Stimulated activated naive CD8-positive, alpha-beta T cell treated with anti-CD3 and anti-CD28 coated beads, Interleukin-15, Interleukin-2, amounts not matched to agents 100 ng/mL and 50 ng/mL, for 24 hours (primary cell): ENCODE measurements at regions not wholly inside any gene's neighbourhood (a gene's known extent, or its start where the extent isn't known, plus 50 kb on each side); places are given as distances from the start of the nearest gene placed in this dataset.
A peak's percentile ranks its signal among the peaks of the same experiment; 100 is the strongest.

Experiments used
- H3K27ac Mint-ChIP-seq: one replicate; pipeline ENCODE4 v1.8.0; 2021; ENCODE audit warnings: mild to moderate bottlenecking, mixed read lengths
- H3K27me3 Mint-ChIP-seq: one replicate; pipeline ENCODE4 v1.8.0; 2021; ENCODE audit warnings: mixed read lengths
- H3K36me3 Mint-ChIP-seq: one replicate; pipeline ENCODE4 v1.8.0; 2021; ENCODE audit warnings: low read depth, mixed read lengths
- H3K4me1 Mint-ChIP-seq: one replicate; pipeline ENCODE4 v1.8.0; 2021; ENCODE audit warnings: low read depth, mixed read lengths
- H3K4me3 Mint-ChIP-seq: one replicate; pipeline ENCODE4 v1.8.0; 2021; ENCODE audit warnings: mild to moderate bottlenecking, mixed read lengths
- H3K9me3 Mint-ChIP-seq: one replicate; pipeline ENCODE4 v1.8.0; 2021; ENCODE audit warnings: mixed read lengths

DNA sequence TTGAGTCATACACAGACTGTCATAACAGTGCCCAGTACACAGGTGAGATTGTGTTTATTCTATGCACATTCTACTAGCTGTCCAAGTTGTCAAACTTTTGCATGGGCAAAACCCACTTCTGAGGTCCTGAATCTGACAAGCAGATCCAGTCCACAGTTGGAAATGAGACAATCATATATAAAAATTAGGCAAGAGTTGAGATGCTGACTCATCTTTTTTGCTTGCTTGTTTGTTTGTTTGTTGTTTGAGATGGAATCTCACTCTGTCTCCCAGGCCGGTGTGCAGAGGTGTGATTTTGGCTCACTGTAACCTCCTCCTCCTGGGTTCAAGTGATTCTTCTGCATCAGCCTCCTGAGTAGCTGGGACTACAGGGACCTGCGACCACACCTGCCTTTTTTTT, 323.8 kb downstream of the RPS4Y2 start:
- H3K4me3 Mint-ChIP-seq: no peak overlapping the region
- H3K4me1 Mint-ChIP-seq: peaks cover 5% of the 10 kb centered on the region
- no peaks in the 10 kb centered on the region for H3K9me3 Mint-ChIP-seq
- H3K36me3 Mint-ChIP-seq: no peaks in the 10 kb centered on the region
- H3K27ac Mint-ChIP-seq: no peak overlapping the region
- H3K27me3 Mint-ChIP-seq: no peaks in the 10 kb centered on the region

DNA sequence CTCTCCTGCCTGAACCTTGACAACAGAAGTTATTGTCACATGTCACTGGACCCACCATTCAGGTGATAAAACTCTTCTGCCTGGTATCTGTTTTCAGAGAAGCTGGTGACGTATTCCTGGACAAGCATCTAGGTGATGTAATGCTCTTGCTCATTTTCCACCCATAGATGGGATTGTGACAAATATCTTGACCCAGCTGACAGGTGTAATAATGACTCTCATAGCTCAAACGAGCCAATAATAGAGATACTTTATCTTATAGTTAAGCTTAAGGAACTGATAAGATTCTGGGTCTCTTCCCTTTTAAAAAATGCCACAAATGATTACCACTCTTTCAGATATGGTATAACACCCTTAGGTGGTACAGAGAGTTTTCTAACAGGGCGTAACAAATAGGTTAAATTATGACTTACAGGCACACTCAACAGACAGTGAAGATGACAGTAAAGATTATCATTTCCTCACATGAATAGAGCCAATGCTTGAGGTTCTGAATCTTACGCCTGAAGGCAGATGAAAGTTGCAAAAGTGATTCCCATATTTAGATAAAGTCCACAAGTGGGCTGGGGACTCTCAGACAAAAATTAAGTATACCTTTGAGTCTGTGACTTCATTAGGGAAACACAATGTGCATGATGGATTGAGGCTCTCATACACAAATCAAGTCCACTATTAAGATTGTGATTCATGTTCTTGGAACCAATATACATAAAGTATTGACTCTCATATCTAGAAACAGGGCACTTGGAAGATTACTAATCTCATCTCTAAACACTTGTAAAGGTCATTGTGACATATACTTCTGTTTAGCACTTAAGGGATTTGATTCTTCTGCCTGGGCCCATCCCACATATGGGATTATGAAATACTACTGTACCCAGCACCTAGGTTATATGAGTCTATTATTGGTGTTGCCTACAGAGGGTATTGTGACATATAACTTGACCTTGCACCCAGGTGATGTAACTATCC, 326.0 kb downstream of the RPS4Y2 start:
- Mint-ChIP-seq H3K36me3 (no peaks in the 10 kb centered on the region), H3K27me3 (no peaks in the 10 kb centered on the region), H3K4me3 (no peak overlapping the region), H3K9me3 (peaks cover 5% of the 10 kb centered on the region), H3K4me1 (peaks cover 5% of the 10 kb centered on the region), H3K27ac (no peak overlapping the region)

DNA sequence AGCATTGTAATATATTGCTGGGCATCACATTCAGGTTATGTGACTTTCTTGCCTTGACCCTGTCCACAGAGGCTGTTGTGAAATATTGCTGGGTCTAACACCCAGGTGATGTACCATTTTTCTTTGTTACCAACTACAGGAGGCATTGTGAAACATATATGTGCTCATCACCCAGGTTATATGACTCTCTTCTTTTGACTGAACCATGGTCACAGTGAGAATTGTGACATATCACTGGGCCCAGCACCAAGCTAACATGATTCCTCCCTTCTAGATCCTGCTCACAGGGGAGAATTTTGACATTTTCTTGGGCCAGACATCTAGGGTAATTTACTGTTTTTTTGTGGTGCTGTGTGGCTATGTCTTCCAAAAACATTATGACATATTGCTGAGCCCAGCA, 326.7 kb downstream of the RPS4Y2 start:
- H3K27me3 Mint-ChIP-seq: no peaks in the 10 kb centered on the region
- peaks cover 4% of the 10 kb centered on the region for H3K36me3 Mint-ChIP-seq
- no peak overlapping the region for H3K4me3 Mint-ChIP-seq
- H3K9me3 Mint-ChIP-seq: peaks cover 9% of the 10 kb centered on the region
- H3K27ac Mint-ChIP-seq: no peak overlapping the region
- H3K4me1 Mint-ChIP-seq: peaks cover 5% of the 10 kb centered on the region

DNA sequence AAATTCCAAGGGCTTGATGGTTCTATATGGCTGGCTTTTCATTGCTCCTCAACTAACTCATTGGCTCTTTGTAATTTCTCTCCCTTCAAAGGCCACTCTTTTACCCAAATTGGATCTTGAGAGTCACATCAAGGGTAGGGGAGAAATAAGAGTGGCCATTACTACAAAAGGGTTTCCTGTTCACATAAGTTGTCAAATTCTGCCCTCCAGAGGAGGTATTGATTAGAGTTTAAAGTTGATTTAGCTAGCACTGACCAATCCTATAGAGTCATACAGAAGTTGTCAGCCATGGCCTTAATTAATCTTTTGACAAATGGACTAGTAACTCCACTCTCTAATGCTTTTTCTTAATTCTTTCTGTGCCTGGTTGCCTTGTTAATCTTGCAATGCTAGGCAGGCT, 336.0 kb downstream of the RPS4Y2 start:
- Mint-ChIP-seq H3K27me3 (no peaks in the 10 kb centered on the region), H3K4me1 (no peaks in the 10 kb centered on the region), H3K9me3 (peaks cover 6% of the 10 kb centered on the region), H3K4me3 (no peak overlapping the region), H3K36me3 (peaks cover 4% of the 10 kb centered on the region), H3K27ac (no peak overlapping the region)

DNA sequence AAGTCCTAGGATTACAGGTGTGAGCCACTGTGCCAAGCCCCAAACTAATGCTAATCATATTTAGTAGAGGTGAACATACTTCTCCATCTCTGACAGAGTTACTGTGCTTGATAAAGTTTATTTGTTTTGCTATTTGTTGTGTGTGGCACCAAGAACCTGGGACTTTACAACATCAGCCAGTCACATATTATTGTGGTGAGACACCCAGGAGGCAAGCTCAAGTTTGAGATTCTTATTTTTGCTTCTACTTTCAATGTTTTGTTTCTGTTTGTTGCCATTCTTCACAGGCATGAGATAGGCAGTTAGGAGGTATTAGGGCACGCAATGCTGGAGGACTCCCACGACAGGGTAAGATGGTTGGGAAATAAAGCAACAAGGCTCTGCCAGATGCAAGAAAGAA, 346.6 kb downstream of the RPS4Y2 start:
- Mint-ChIP-seq H3K4me1 (peaks cover 10% of the 10 kb centered on the region), H3K36me3 (no peaks in the 10 kb centered on the region), H3K4me3 (no peak overlapping the region), H3K9me3 (no peaks in the 10 kb centered on the region), H3K27ac (no peak overlapping the region), H3K27me3 (no peaks in the 10 kb centered on the region)

DNA sequence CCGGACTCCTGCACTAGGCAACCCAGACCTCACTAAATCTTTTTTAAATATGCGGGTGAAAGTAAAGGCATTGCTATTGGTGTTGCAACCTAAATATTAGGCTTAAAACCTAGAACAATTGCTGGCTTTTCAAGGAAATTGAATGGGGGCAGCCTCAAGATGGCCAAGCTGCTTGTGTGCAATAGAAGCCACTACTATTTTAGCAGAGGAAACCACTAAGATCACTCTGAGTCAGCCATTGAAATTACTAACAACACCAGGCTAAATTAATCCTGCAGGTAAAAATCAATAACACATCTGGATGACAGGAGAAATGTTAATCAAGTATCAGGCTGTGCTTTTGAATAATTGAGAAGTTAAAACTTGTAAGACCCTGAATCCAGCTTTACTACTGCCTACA, 348.0 kb downstream of the RPS4Y2 start:
- Mint-ChIP-seq H3K9me3 (no peaks in the 10 kb centered on the region), H3K4me3 (no peak overlapping the region), H3K36me3 (no peaks in the 10 kb centered on the region), H3K27me3 (no peaks in the 10 kb centered on the region), H3K4me1 (peaks cover 10% of the 10 kb centered on the region), H3K27ac (no peak overlapping the region)

DNA sequence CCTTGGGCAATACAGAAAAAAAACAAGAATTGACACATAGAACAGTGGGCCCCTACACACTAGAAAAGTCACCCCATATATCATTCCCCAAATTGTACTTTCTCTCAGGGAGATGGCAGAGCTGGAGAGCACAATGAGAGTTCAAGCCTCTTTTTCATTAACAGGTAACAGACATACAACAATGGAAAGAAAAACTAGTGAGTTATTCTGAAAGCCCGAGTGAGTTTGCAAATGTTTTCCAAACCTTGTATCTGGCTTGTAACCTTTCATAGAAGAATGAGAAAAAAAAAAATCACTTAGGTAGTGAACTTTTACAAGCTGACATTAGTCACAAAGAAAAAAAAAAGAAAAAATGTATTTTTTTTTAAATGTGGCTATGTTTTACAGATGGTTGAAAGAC, 349.6 kb downstream of the RPS4Y2 start:
- Mint-ChIP-seq H3K27me3 (no peaks in the 10 kb centered on the region), H3K27ac (peak overlapping the region; percentile 61), H3K4me3 (no peak overlapping the region), H3K36me3 (no peaks in the 10 kb centered on the region), H3K4me1 (peaks cover 21% of the 10 kb centered on the region), H3K9me3 (no peaks in the 10 kb centered on the region)

DNA sequence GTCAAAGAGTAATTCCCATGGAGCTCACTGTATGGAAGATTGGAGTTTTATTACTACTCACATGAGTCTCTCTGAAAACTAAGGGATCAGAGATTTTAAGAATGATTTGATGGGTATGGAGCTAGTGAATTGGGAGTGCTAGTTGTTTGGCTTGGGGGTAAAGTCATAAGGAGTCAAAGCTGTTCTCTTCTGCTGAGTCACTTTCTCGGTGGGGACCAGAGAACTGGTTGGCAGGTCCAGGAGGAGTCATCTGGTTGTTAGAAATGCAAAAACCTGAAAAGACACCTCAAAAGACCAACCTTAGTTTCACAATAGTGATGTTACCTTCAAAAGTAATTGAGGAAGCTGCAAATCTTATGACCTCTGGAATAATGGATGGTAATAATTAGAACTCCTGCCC, 355.4 kb downstream of the RPS4Y2 start:
- Mint-ChIP-seq H3K27ac (no peak overlapping the region), H3K27me3 (no peaks in the 10 kb centered on the region), H3K36me3 (no peaks in the 10 kb centered on the region), H3K9me3 (peaks cover 4% of the 10 kb centered on the region), H3K4me1 (peaks cover 11% of the 10 kb centered on the region), H3K4me3 (no peak overlapping the region)

DNA sequence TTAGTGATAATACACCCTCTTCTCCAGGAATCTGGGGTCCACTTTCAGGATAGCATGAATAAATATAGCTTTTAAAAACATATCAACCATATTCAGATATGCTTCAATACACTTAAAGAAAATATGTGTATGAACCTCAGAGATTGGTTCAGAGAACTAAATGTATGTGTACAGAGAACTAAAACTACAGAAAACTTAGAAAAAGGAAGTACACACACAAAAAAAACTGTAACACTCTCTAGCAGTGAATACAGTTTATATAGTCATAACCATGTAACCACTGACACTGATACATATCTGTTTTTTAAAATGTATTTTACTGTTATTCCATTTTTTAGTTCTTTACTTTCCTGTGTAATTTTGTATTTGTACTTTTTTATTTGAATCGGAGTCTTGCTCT, 365.2 kb downstream of the RPS4Y2 start:
- Mint-ChIP-seq H3K9me3 (no peaks in the 10 kb centered on the region), H3K27ac (no peak overlapping the region), H3K27me3 (no peaks in the 10 kb centered on the region), H3K4me3 (no peak overlapping the region), H3K4me1 (peaks cover 13% of the 10 kb centered on the region), H3K36me3 (peaks cover 3% of the 10 kb centered on the region)

DNA sequence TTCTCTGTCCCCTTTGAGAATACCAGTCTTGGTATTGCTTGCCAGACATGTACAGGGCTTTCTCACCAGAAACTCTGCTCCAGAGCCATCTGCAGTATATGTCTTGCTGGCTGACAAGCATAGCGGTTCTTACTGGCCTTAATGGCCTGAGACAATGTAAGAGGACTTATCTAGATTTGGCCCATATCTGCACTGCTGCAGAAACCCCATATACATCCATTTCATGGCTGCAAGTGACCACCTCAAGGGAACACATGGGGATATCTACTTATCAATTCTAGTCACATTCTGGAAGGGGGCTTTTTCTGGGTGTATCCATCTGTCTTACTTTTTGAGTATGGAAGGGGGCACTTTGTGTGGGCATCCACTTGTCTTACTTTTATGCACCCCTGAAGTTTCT, 375.5 kb upstream of the RBMY1B start:
- Mint-ChIP-seq H3K4me1 (peaks cover 11% of the 10 kb centered on the region), H3K27ac (no peak overlapping the region), H3K36me3 (no peaks in the 10 kb centered on the region), H3K4me3 (no peak overlapping the region), H3K9me3 (no peaks in the 10 kb centered on the region), H3K27me3 (no peaks in the 10 kb centered on the region)

DNA sequence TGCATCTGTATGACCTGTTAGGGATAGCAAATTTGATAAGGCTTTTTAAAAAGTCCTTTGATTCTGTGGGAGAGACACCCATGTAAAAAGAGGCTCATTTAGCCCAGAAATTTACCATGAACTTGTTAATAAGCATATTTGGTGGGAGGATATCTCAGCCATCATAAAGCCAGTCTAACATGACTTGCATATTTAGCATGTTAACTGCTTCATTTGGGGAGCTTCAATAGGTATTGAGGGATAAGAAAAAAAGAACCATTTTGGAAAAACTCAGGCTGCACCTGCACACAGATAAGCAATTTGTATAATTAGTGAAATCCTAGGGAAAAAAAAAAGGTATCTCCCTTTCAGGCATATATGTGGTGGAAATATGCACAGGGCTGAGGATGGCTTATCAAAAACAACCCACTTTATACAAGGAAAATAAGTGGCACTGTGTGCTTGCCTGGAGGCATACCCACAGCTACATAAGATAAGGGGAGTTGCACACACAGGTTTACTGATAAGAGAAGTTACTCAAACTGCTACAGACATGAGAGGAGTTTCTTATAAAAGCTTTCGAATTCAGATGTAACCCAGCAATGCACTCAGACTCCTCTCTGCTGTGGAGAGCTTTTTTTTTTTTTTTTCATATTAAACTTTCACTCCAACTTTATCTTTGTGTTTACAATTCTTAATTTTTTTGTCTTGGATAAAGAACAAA, 372.9 kb upstream of the RBMY1B start:
- H3K27ac Mint-ChIP-seq: no peak overlapping the region
- H3K4me3 Mint-ChIP-seq: no peak overlapping the region
- H3K9me3 Mint-ChIP-seq: no peaks in the 10 kb centered on the region

DNA sequence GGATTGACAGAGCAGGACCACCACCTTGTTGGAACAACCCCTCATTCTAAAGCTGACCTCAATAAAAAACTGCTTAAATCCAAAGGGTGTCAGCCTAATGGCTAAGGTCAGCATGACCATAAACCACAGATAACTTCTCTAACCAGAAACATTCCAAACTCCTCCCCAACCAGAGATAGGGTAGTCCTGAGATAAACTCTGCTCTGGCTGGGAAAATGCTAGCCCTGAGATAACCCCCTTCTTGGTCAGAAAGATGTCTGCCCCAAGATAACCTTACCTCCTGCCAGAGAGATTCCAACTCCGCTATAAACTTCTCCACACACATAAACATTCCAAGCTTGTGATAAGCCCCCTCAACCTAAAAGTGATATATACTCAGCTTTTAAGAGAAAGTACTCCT, 364.8 kb upstream of the RBMY1B start:
- no peak overlapping the region for H3K4me3 Mint-ChIP-seq
- no peaks in the 10 kb centered on the region for H3K4me1 Mint-ChIP-seq
- no peaks in the 10 kb centered on the region for H3K36me3 Mint-ChIP-seq
- H3K27me3 Mint-ChIP-seq: no peaks in the 10 kb centered on the region
- H3K27ac Mint-ChIP-seq: no peak overlapping the region
- H3K9me3 Mint-ChIP-seq: no peaks in the 10 kb centered on the region

More for the DNA sequence above, 372.9 kb upstream of the RBMY1B start:
- Mint-ChIP-seq H3K27me3 (no peaks in the 10 kb centered on the region), H3K4me1 (peaks cover 11% of the 10 kb centered on the region), H3K36me3 (no peaks in the 10 kb centered on the region)

DNA sequence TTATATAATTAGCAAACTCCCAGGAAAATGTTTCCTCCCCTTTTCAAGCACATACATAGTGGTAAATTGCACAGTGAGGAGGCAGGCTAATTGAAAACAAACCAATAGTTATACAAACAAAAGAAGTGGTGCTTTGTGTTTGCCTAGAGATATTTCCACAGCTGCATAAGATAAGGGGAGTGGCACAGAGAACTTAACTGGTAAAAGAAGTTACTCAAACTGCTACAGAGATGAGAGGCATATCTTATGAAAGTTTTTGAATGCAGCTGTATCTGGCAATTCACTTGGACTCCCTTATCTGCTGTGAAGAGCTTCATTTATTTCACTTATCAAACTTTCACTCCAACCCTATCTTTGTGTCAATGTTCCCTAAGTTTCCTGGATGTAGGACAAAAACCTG, 361.2 kb upstream of the RBMY1B start:
- no peaks in the 10 kb centered on the region for H3K27me3 Mint-ChIP-seq
- H3K27ac Mint-ChIP-seq: no peak overlapping the region
- no peaks in the 10 kb centered on the region for H3K4me1 Mint-ChIP-seq
- no peak overlapping the region for H3K4me3 Mint-ChIP-seq
- H3K36me3 Mint-ChIP-seq: no peaks in the 10 kb centered on the region
- no peaks in the 10 kb centered on the region for H3K9me3 Mint-ChIP-seq

DNA sequence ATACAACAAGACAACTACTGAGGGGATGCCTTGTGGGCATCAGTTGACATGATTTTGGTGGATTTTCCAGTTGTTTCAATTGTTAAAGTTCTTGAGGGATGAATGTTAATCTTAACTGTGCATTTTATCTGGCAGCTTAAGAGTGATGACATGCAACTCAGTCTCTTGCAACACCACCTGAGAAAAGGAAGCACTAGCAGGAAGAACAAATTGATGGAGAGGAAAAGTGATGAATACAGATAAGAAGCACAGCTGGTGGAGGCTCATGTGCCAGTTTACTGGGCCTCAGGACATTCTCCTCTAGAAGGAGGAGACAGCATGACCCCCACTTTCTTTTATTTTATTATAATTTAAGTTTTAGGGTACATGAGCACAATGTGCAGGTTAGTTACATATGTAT, 341.3 kb upstream of the RBMY1B start:
- Mint-ChIP-seq H3K27ac (no peak overlapping the region), H3K4me3 (no peak overlapping the region), H3K9me3 (no peaks in the 10 kb centered on the region), H3K27me3 (no peaks in the 10 kb centered on the region), H3K36me3 (peaks cover 4% of the 10 kb centered on the region), H3K4me1 (no peaks in the 10 kb centered on the region)

DNA sequence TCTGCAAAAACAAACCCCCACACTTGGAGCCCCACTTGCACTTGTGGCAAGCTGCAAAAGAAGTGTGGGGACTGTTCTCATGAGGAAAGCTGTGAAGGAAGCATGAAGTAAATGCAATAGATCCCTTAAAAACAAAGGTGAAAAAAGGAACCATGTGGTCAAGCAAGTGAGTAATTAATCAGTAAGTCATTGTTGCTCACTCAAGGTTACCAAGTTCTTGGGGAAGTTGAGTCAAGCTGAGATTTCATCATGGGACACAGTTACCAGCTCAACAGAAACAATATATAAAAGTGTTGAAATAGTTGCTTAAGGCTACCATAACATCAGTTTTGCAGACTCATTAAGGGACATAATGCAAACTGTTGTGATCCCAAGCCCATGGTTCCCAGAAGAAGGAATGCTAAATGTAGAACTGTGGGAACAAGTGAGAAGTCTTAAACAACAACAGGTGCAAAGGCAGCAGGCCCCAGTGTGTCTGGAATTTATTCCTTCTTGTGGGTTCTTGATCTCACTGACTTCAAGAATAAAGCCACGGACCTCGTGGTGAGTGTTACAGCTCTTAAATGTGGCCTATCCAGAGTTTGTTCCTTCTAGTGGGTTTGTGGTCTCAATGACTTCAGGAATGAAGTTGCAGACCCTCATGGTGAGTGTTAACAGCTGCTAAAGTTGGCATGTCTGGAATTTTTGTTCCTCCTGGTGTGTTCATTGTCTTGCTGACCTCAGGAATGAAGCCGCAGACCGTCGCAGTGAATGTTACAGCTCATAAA, 336.3 kb upstream of the RBMY1B start:
- no peaks in the 10 kb centered on the region for H3K27me3 Mint-ChIP-seq
- no peaks in the 10 kb centered on the region for H3K9me3 Mint-ChIP-seq
- H3K4me1 Mint-ChIP-seq: peaks cover 9% of the 10 kb centered on the region
- peaks cover 4% of the 10 kb centered on the region for H3K36me3 Mint-ChIP-seq
- no peak overlapping the region for H3K27ac Mint-ChIP-seq
- H3K4me3 Mint-ChIP-seq: no peak overlapping the region
